RWPE1 (cell line): ENCODE measurements at regions not wholly inside any gene's neighbourhood (a gene's known extent, or its start where the extent isn't known, plus 50 kb on each side); places are given as distances from the start of the nearest gene placed in this dataset.

Experiments used
- CTCF ChIA-PET: fragments of 350-600 bp; sonication (Branson Sonifier 250); formaldehyde crosslinking; extraction: SDS; loops from one replicate; lab custom pipeline; 2021; lab: Yijun Ruan, JAX
- POLR2A ChIA-PET: fragments of 400-600 bp; formaldehyde crosslinking; extraction: SDS; loops from one replicate; lab custom pipeline; 2020; ENCODE audit warnings: antibody characterized with exemption; ENCODE audit not compliant: low non-redundant PET; lab: Yijun Ruan, JAX
- DNase-seq: peaks from one replicate; pipeline ENCODE4 v3.0.0; 2012; ENCODE audit warnings: low spot score
- H3K27ac ChIP-seq: fragments of 450-650 bp; 2 replicates; pipeline ENCODE4 v1.5.1; 2017
- TF ChIP-seq, protein P1 (sequence below): fragments of 450-650 bp; conservative IDR thresholded peaks from 2 replicates; pipeline ENCODE4 v1.5.1; 2017; ENCODE audit warnings: low read depth, mild to moderate bottlenecking

DNA sequence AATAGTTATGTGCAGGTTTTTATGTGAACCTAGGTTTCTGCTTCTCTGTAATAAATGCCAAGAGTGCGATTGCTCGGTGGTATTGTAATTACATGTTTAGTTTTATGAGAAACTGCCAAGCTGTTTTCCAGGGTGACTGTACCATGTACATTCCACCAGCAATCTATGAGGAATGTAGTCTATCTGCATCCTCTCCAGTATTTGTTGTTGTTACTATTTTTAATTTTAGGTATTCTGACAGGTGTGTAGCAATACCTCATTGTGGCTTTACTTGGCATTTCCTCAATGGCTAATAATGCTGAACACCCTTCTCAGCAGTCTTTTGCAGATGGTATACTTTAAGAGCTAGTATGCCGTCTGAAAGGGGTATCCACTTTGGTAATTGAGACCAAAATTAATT lies 142.1 kb downstream of the BMP2 start:
- TF ChIP-seq, protein P1, sequence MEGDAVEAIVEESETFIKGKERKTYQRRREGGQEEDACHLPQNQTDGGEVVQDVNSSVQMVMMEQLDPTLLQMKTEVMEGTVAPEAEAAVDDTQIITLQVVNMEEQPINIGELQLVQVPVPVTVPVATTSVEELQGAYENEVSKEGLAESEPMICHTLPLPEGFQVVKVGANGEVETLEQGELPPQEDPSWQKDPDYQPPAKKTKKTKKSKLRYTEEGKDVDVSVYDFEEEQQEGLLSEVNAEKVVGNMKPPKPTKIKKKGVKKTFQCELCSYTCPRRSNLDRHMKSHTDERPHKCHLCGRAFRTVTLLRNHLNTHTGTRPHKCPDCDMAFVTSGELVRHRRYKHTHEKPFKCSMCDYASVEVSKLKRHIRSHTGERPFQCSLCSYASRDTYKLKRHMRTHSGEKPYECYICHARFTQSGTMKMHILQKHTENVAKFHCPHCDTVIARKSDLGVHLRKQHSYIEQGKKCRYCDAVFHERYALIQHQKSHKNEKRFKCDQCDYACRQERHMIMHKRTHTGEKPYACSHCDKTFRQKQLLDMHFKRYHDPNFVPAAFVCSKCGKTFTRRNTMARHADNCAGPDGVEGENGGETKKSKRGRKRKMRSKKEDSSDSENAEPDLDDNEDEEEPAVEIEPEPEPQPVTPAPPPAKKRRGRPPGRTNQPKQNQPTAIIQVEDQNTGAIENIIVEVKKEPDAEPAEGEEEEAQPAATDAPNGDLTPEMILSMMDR: no peak
- POLR2A ChIA-PET: no interaction called here
- H3K27ac ChIP-seq: no peak overlapping the region
- CTCF ChIA-PET: interaction anchor here (1.4 kb wide), 1 partner anchor 15 kb away, joined by 4 read pairs; no protein-coding TSS in a partner anchor
- peak; percentile 12 for DNase-seq

DNA sequence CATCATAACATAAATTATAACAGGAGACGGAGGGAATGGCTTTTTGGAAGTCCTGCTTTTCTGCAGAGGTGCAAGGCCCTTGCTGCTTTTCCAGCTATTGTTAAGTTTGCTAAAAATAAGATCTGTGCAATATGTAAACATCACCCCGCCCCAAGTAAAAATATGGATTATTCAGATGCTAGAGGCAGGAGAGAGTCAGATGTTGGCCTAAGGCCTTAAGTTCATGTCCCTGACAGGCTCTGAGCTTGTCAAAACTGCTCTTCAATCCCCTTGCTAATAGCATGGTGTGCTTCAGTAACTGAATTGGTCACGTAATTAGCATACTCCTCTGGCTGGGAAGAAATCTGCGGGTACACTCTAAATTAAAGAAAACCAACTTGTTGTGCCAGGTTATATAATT lies 147.5 kb downstream of the BMP2 start:
- TF ChIP-seq, protein P1: no peak
- no peak overlapping the region for H3K27ac ChIP-seq
- ChIA-PET CTCF (interaction anchor here (0.6 kb wide), 1 partner anchor 648 kb away, joined by 4 read pairs; no protein-coding TSS in a partner anchor), POLR2A (no interaction called here)
- no peak for DNase-seq

DNA sequence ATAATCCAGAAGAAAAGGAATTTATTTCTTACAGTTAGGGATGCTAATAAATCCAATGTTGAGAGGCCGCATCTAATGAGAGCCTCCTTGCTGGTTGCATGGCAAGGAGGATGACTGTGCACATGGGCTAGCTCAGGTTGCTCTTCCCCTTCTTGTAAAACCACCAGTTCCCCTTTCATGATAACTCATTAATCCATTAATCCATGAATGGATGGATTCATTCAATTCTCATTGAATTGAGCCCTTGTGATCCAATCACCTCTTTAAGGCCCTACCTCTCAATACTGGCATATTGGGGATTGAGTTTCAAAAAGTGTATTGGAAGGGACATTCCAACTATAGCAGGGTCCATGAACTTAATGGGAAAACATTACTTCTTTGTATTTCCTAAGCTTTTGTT lies 149.5 kb downstream of the BMP2 start:
- no peak overlapping the region for H3K27ac ChIP-seq
- CTCF ChIA-PET: no interaction called here
- TF ChIP-seq, protein P1: no peak
- POLR2A ChIA-PET: no interaction called here
- DNase-seq: no peak

DNA sequence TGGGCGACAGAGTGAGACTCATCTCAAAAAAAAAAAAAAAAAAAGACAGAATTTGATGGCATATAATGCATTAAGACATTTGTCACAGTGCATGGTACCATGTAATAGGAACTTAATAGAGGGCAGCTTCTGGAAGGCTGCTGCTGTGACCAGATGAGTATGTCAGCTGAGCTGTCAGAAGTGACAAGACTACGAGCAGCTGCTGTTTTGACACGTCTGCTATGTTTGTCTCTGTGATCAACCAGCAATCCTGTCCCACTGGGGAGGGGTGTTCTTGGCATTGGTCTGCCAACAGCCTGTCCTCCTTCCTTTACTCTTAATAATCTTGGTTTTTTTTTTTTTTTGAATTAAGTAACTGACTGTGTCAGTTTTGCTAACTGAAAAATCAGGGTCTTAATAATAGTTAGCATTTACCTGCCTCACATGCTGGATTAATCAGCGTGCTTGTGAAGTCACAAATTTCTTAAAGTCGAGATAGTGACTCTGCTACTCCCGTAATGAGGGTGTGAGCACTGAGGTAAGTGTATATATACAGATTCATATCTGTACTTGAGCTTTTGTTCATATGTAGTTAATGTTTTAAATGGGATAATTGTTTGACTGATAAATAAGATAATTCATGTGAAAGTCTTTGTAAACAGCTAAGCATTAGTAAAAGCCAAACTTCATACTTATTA lies 152.4 kb downstream of the BMP2 start:
- CTCF ChIA-PET: no interaction called here
- DNase-seq: no peak
- H3K27ac ChIP-seq: no peak overlapping the region
- TF ChIP-seq, protein P1: no peak
- POLR2A ChIA-PET: interaction anchor here (0.9 kb wide), 1 partner anchor 8 kb away, joined by 5 read pairs; no protein-coding TSS in a partner anchor

DNA sequence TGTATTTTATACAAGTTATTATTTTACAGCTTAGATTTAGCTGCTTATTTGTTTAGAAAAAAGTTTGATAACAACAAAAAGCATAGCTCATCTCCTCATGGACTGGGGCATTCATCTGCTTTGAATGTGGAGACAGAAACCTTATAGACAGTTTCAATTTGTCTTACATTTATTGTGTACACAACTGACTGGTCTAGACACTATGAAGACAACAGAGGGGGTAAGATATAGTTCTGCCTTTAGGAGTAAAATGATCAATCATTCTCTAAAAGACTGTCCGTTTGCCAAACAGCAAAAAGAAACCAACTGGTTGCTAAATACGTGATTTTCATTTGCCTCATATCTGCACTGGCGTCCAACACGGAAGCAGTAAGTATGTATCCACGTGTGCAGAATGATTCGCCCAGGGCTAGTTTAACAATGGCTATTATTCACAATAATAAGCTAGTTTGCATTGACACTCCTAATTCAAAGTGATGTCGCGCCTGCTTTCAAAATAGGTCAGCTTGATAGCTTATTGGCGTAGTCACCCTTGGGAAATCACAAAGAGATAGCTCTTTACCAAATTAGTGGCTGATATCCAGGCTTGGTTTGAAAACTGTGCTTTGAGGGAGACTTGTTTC lies 153.6 kb downstream of the BMP2 start:
- H3K27ac ChIP-seq: no peak overlapping the region
- DNase-seq: peak; percentile 6
- CTCF ChIA-PET: interaction anchor here (0.6 to 0.8 kb wide), 2 partner anchors 36 to 45 kb away, joined by 4 to 5 read pairs; no protein-coding TSS in a partner anchor
- TF ChIP-seq, protein P1: no peak
- POLR2A ChIA-PET: no interaction called here

GRCh38 chr20:6921717-6922386 lies 154.4 kb downstream of the BMP2 start:
- H3K27ac ChIP-seq: no peak overlapping the region
- CTCF ChIA-PET: interaction anchor here (0.6 kb wide), 1 partner anchor 46 kb away, joined by 5 read pairs; no protein-coding TSS in a partner anchor
- DNase-seq: no peak
- TF ChIP-seq, protein P1: no peak
- POLR2A ChIA-PET: no interaction called here
